SU-DHL-6 (cell line): ENCODE measurements at regions not wholly inside any gene's neighbourhood (a gene's known extent, or its start where the extent isn't known, plus 50 kb on each side); places are given as distances from the start of the nearest gene placed in this dataset.

Source experiments
- H2AFZ ChIP-seq: fragments of 200-600 bp; sonication (generic); 2 replicates; pipeline ENCODE4 v1.6.1; 2014; ENCODE audit warnings: low read depth, mild to moderate bottlenecking, moderate library complexity, mixed read lengths, antibody characterized with exemption, low read length; ENCODE audit not compliant: severe bottlenecking
- H3F3A ChIP-seq: fragments of 200-600 bp; shearing (Covaris generic); 2 replicates; pipeline ENCODE4 v1.6.0; 2016; ENCODE audit warnings: antibody characterized with exemption, mild to moderate bottlenecking; ENCODE audit not compliant: insufficient read depth
- H3K27ac ChIP-seq: fragments of 200-600 bp; sonication (generic); 2 replicates; pipeline ENCODE4 v1.5.1; 2016; ENCODE audit warnings: low read depth, mild to moderate bottlenecking, low read length, moderate library complexity, mixed read lengths
- H3K27me3 ChIP-seq: fragments of 200-600 bp; sonication (generic), shearing (Covaris generic); 2 replicates; pipeline ENCODE4 v1.6.0; 2014; ENCODE audit warnings: mild to moderate bottlenecking, low read length
- H3K36me3 ChIP-seq: fragments of 200-600 bp; sonication (generic); 2 replicates; pipeline ENCODE4 v1.6.1; 2014; ENCODE audit warnings: mild to moderate bottlenecking, low read length, mixed read lengths
- H3K4me2 ChIP-seq: fragments of 300-600, 200-600 bp; shearing (Covaris generic), sonication (generic); 2 replicates; pipeline ENCODE4 v1.6.0; 2014; ENCODE audit warnings: low read length, low read depth, mild to moderate bottlenecking; ENCODE audit not compliant: poor library complexity, severe bottlenecking
- H3K4me3 ChIP-seq: fragments of 200-600 bp; sonication (generic); 2 replicates; pipeline ENCODE4 v1.5.1; 2014; ENCODE audit warnings: antibody characterized with exemption, low read length, mild to moderate bottlenecking, mixed read lengths; ENCODE audit not compliant: insufficient read depth, poor library complexity, severe bottlenecking
- H3K79me2 ChIP-seq: fragments of 200-600 bp; sonication (generic); 2 replicates; pipeline ENCODE4 v1.6.1; 2014; ENCODE audit warnings: mild to moderate bottlenecking, low read length, moderate library complexity; ENCODE audit not compliant: insufficient read depth
- H3K9ac ChIP-seq: fragments of 200-600 bp; sonication (generic); 2 replicates; pipeline ENCODE4 v1.7.0; 2014; ENCODE audit warnings: mild to moderate bottlenecking, low read length
- H3K9me2 ChIP-seq: fragments of 200-600 bp; sonication (generic); replicated peaks from 2 replicates; pipeline ENCODE4 v1.6.1; 2014; ENCODE audit warnings: low read length; ENCODE audit not compliant: insufficient read depth
- H3K9me3 ChIP-seq: fragments of 200-600 bp; sonication (generic); 2 replicates; pipeline ENCODE4 v1.6.1; 2014; ENCODE audit warnings: low read length, mixed read lengths; ENCODE audit not compliant: insufficient read depth
- H4K20me1 ChIP-seq: fragments of 200-600 bp; sonication (generic); 2 replicates; pipeline ENCODE4 v1.6.1; 2014; ENCODE audit warnings: low read depth, mild to moderate bottlenecking, antibody characterized with exemption, low read length, moderate library complexity, mixed read lengths
- CTCF ChIP-seq: fragments of 200-600 bp; sonication (generic); IDR thresholded peaks from one replicate; pipeline ENCODE4 v1.5.1; 2017; ENCODE audit warnings: antibody characterized with exemption, mild to moderate bottlenecking, low read length, moderate library complexity; ENCODE audit not compliant: insufficient read depth, poor library complexity, severe bottlenecking
- EZH2phosphoT487 ChIP-seq: fragments of 200-600 bp; sonication (generic), shearing (Covaris generic); conservative IDR thresholded peaks from 2 replicates; pipeline ENCODE4 v1.6.1; 2018; ENCODE audit warnings: mild to moderate bottlenecking, antibody characterized with exemption, low read length, moderate library complexity, mixed read lengths

GRCh38 chr11:127576210-127576609 lies 575.6 kb upstream of the KIRREL3 start:
- H3K79me2 ChIP-seq = no peaks in the 10 kb centered on the region
- TF ChIP-seq EZH2phosphoT487 (no peak), CTCF (no peak)
- H3K27ac ChIP-seq = no peak overlapping the region

DNA sequence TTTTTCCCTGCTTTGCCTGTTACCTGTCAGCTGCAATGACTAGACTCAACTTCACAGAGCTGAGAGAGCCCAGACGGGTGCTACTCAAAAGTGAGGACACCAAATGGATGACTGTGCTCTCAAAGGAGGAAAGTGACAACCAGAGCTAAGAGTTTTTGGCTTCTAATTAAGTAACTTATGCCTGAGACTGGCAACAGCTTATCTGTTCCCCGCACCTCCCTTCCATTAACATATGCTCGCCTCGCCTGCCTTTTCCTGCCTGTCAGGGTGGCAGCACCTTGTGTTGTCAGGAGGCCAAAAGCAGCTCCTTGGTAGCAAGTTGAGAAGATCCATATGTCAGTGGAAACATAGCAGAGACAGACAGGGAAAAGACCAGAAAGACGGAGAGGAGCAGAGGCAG lies 573.9 kb upstream of the KIRREL3 start:
- no peaks in the 10 kb centered on the region for H3K9me2 ChIP-seq
- no peaks in the 10 kb centered on the region for H3K27me3 ChIP-seq
- H3K79me2 ChIP-seq = no peaks in the 10 kb centered on the region

More at GRCh38 chr11:127576210-127576609, 575.6 kb upstream of the KIRREL3 start:
- no peaks in the 10 kb centered on the region for H3K36me3 ChIP-seq
- H2AFZ ChIP-seq = no peak overlapping the region
- H3K4me3 ChIP-seq = no peak overlapping the region
- no peaks in the 10 kb centered on the region for H3K9me2 ChIP-seq
- H3K27me3 ChIP-seq = no peaks in the 10 kb centered on the region
- H3K9ac ChIP-seq = no peak overlapping the region
- no peaks in the 10 kb centered on the region for H4K20me1 ChIP-seq
- H3F3A ChIP-seq = no peaks in the 10 kb centered on the region
- H3K9me3 ChIP-seq = no peaks in the 10 kb centered on the region
- H3K4me2 ChIP-seq = no peak overlapping the region

DNA sequence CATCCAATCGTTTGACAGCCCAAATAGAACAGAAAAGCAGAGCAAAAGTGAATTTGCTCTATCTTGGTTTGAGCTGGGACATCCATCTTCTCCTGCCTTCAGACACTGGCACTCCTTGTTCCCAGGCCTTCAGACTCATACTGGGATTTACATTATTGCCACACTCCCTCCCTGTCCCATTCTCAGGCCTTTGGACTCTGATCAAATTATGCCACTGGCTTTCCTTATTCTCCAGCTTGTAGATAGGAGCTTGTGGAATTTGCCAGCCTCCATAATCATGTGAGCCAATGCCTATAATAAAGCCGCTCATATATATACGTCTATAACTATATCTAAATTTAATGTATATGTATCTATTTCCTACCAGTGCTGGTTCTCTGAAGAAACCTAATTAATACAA lies 568.3 kb upstream of the KIRREL3 start:
- no peaks in the 10 kb centered on the region for H3K9me3 ChIP-seq
- no peaks in the 10 kb centered on the region for H3K36me3 ChIP-seq
- no peak overlapping the region for H3K9ac ChIP-seq
- H3K27ac ChIP-seq = no peak overlapping the region
- no peaks in the 10 kb centered on the region for H4K20me1 ChIP-seq
- TF ChIP-seq CTCF (no peak), EZH2phosphoT487 (no peak)
- no peaks in the 10 kb centered on the region for H3K9me2 ChIP-seq
- no peaks in the 10 kb centered on the region for H3K79me2 ChIP-seq
- no peak overlapping the region for H3K4me3 ChIP-seq
- H3K4me2 ChIP-seq = no peak overlapping the region
- no peak overlapping the region for H2AFZ ChIP-seq
- no peaks in the 10 kb centered on the region for H3F3A ChIP-seq
- H3K27me3 ChIP-seq = no peaks in the 10 kb centered on the region

More for the DNA sequence above, 573.9 kb upstream of the KIRREL3 start:
- Histone ChIP-seq H3K36me3 (no peaks in the 10 kb centered on the region), H3K4me2 (no peak overlapping the region), H3F3A (no peaks in the 10 kb centered on the region), H2AFZ (no peak overlapping the region), H4K20me1 (no peaks in the 10 kb centered on the region), H3K27ac (no peak overlapping the region), H3K9me3 (no peaks in the 10 kb centered on the region), H3K4me3 (no peak overlapping the region), H3K9ac (no peak overlapping the region)
- TF ChIP-seq CTCF = no peak
- TF ChIP-seq EZH2phosphoT487 = no peak
